ENCODE measurements at regions not wholly inside any gene's neighbourhood (a gene's known extent, or its start where the extent isn't known, plus 50 kb on each side); places are given as distances from the start of the nearest gene placed in this dataset.

- Histone ChIP-seq H3K4me3 (replicated peaks in 1 of 3; ENCODE audit: low read depth in 2 of 3, low read length in 3 of 3) (no peak overlapping the region), H3K4me2 (replicated peaks; ENCODE audit: extremely low read depth, low read length, poor library complexity, severe bottlenecking) (no peak overlapping the region), H3K9ac (ENCODE audit: insufficient read depth, low read length, poor library complexity, severe bottlenecking) (no peak overlapping the region), H3K27me3 (ENCODE audit: control insufficient read depth in 2 of 2, insufficient read depth in 2 of 2, low read length in 2 of 2) (no peaks in the 10 kb centered on the region), H3K9me3 (replicated peaks in 1 of 2; ENCODE audit: control insufficient read depth in 1 of 2, insufficient read depth in 1 of 2, low read length in 2 of 2) (no peaks in the 10 kb centered on the region), H3K4me1 (ENCODE audit: control insufficient read depth in 1 of 2, insufficient read depth in 2 of 2, low read length in 2 of 2) (no peaks in the 10 kb centered on the region), H2AFZ (ENCODE audit: insufficient read depth, low read depth, low read length, poor library complexity, severe bottlenecking) (no peak overlapping the region), H4K20me1 (ENCODE audit: insufficient read depth, low read length) (no peaks in the 10 kb centered on the region), H3K27ac (ENCODE audit: low read depth in 1 of 2, low read length in 2 of 2) (no peak overlapping the region), H3K79me2 (ENCODE audit: insufficient read depth, low read length) (no peaks in the 10 kb centered on the region), H3K36me3 (replicated peaks in 1 of 2; ENCODE audit: control insufficient read depth in 1 of 2, insufficient read depth in 2 of 2, low read length in 2 of 2) (no peaks in the 10 kb centered on the region)
- Mint-ChIP-seq H3K36me3 (no peaks in the 10 kb centered on the region), H3K27me3 (ENCODE audit: low read depth in 3 of 3) (peaks cover 0 to 2% (median 0%) of the 10 kb centered on the region in 3 donors), H3K4me1 (no peaks in the 10 kb centered on the region), H3K4me3 (no peak overlapping the region), H3K9me3 (peaks cover 0 to 7% (median 3%) of the 10 kb centered on the region in 7 donors), H3K27ac (no peak overlapping the region)
- no peak for DNase-seq
- no peak for TF ChIP-seq CTCF (IDR thresholded peaks at IDR 0.05)
- intact Hi-C loops (cut with micrococcal nuclease) = no loop called here
- 90% methylated on average over 2 of the region's 5 CpGs for WGBS (ENCODE audit: insufficient coverage)
These were observed 159.7 kb downstream of the SEMA6D start for GRCh38 chr15:47876986-47877385.

GRCh38 chr15:47877836-47878235, 160.5 kb downstream of the SEMA6D start:
- H3K4me1 Mint-ChIP-seq = no peaks in the 10 kb centered on the region
- no peaks in the 10 kb centered on the region for H4K20me1 ChIP-seq (ENCODE audit: insufficient read depth, low read length)
- peaks cover 0 to 7% (median 3%) of the 10 kb centered on the region in 7 donors for H3K9me3 Mint-ChIP-seq
- no peaks in the 10 kb centered on the region for H3K4me1 ChIP-seq (ENCODE audit: control insufficient read depth in 1 of 2, insufficient read depth in 2 of 2, low read length in 2 of 2)
- H3K36me3 Mint-ChIP-seq = no peaks in the 10 kb centered on the region
- H3K36me3 ChIP-seq (replicated peaks in 1 of 2; ENCODE audit: control insufficient read depth in 1 of 2, insufficient read depth in 2 of 2, low read length in 2 of 2) = no peaks in the 10 kb centered on the region
- no peak for TF ChIP-seq CTCF (IDR thresholded peaks at IDR 0.05)
- H3K4me2 ChIP-seq (replicated peaks; ENCODE audit: extremely low read depth, low read length, poor library complexity, severe bottlenecking) = no peak overlapping the region
- no peak overlapping the region for H3K27ac Mint-ChIP-seq
- no peaks in the 10 kb centered on the region for H3K9me3 ChIP-seq (replicated peaks in 1 of 2; ENCODE audit: control insufficient read depth in 1 of 2, insufficient read depth in 1 of 2, low read length in 2 of 2)
- no peak overlapping the region for H2AFZ ChIP-seq (ENCODE audit: insufficient read depth, low read depth, low read length, poor library complexity, severe bottlenecking)
- no peaks in the 10 kb centered on the region for H3K27me3 ChIP-seq (ENCODE audit: control insufficient read depth in 2 of 2, insufficient read depth in 2 of 2, low read length in 2 of 2)
- 100% methylated on average over 3 of the region's 5 CpGs for WGBS (ENCODE audit: insufficient coverage)
- no peak overlapping the region for H3K9ac ChIP-seq (ENCODE audit: insufficient read depth, low read length, poor library complexity, severe bottlenecking)
- intact Hi-C loops (cut with micrococcal nuclease) = no loop called here
- H3K27ac ChIP-seq (ENCODE audit: low read depth in 1 of 2, low read length in 2 of 2) = no peak overlapping the region
- DNase-seq = no peak
- no peak overlapping the region for H3K4me3 Mint-ChIP-seq
- H3K4me3 ChIP-seq (replicated peaks in 1 of 3; ENCODE audit: low read depth in 2 of 3, low read length in 3 of 3) = no peak overlapping the region
- peaks cover 0 to 2% (median 0%) of the 10 kb centered on the region in 3 donors for H3K27me3 Mint-ChIP-seq (ENCODE audit: low read depth in 3 of 3)
- H3K79me2 ChIP-seq (ENCODE audit: insufficient read depth, low read length) = no peaks in the 10 kb centered on the region

Measured in CD14-positive monocyte (primary cell).